NCI-H524 (cell line): ENCODE measurements at regions not wholly inside any gene's neighbourhood (a gene's known extent, or its start where the extent isn't known, plus 50 kb on each side); places are given as distances from the start of the nearest gene placed in this dataset.

Experiments used
- DNase-seq, 2 experiments: peaks; one replicate each; lab custom pipeline; 2025; lab: John Stamatoyannopoulos, UW

DNA sequence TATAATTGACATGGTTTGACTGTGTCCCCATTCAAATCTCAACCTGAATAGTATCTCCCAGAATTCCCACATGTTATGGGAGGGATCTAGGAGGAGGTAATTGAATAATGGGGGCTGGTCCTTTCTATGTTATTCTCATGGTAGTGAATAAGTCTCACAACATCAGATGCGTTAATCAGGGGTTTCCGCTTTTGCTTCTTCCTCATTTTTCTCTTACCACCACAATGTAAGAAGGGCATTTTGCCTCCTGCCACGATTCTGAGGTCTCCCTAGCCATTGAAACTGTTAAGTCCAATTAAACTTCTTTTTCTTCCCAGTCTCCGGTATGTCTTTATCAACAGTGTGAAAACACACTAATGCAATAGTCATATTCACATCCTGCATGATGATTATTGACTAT is 1073.3 kb upstream of the CDH2 start:
- DNase-seq, result no peak

DNA sequence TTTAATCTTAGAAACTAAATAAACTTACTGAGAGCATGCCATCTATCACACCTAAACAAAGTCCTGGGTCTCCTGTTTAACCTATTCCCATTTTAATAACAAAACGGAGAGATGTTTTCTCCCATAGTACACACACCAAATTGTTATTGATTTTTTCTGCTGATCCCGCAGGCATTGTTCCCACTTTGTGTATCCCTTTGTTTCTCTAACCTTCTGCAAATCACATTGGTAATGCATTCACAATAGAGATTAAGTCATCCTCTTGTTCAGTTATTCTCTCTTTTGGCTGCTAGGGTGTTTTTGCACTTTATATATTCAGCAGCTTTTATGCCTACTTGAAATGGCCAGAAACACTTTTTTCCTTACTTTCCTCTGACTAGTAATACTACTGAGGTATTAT is 1071.9 kb upstream of the CDH2 start:
- no peak for DNase-seq

- no peak for DNase-seq
These were observed 1064.3 kb upstream of the CDH2 start for GRCh38 chr18:29241199-29241598.

GRCh38 chr18:29234751-29235150 is 1057.8 kb upstream of the CDH2 start:
- no peak for DNase-seq

- no peak for DNase-seq
These were observed 1049.3 kb upstream of the CDH2 start for GRCh38 chr18:29226213-29226612.

GRCh38 chr18:29225351-29225750 is 1048.4 kb upstream of the CDH2 start:
- DNase-seq, result no peak

DNA sequence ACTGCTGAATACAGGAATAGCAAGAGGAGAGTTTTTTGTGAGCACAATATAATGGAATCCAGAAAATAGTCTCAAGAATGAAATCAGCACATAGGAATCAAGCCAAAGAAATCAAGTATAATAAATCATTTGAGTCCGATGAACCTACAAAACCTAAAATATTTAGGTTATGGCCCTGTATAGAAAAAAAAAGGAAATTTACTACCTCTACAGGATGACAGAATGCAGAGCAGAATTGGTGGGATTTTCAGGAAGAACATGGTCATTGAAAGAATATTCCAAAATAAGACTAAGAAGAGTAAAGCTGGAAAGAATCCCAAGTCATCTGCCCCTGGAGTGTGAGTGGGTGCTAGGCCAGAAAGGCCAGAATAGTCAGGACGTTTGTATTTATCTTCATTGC is 1041.2 kb upstream of the CDH2 start:
- DNase-seq, result no peak

GRCh38 chr18:29217124-29217915 is 1040.4 kb upstream of the CDH2 start:
- DNase-seq, result peak; percentile 55 to 75

DNA sequence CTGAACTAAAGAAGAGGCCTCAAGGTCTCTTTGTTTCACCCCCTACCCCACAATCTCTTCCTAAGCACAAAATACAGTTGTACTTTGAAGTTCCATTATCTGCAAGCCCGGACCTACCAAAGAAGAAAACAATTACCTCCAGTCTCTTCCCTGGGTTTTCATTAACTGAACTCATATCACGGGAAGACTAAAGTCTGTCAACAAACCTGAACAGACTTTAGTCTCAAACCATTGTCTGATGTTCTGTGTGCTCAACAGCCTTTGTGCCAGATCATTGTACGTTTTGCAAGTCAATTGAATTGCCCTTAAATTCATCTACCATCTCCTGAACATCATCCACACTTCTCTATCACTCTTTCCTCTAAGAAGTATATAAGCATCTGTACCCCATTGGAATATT is 1021.9 kb upstream of the CDH2 start:
- DNase-seq, result no peak

DNA sequence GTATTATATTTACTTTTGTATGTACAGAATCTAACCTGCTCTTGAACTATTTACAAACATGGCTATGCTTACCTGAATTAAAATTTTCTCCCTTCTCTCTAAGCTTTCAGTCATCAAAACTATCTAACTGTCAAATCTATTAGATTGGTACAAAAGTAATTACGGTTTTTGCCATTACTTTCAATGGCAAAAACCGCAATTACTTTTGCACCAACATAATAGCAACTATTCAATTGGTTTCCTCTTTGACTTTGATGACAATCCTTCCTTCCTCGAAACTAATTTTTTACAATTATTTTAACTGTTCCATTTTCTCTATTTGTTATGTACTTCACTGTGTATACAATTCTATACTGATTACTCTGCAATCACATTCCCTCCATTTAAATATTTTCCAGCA is 1019.4 kb upstream of the CDH2 start:
- DNase-seq, result no peak

DNA sequence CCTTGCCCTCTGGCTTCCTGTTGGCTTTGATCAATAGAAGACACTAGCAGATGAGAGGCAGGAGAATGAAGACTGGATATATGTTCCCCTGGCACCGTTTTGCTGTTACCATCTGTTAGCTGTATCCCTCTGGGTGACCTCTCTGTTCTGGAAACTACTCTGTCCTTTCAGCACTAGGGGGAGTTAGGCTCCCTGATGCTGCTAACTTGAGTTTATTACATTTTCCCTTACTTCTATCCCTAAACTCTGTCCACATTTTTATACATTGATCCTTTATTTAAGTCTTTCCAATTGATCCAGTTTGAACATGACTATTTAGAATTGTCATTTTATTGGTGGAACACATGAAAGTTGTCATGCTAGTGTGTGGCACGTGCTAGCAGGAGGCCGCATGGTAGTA is 1014.3 kb upstream of the CDH2 start:
- DNase-seq, result peak in 1 of 2 experiments; percentile 11

DNA sequence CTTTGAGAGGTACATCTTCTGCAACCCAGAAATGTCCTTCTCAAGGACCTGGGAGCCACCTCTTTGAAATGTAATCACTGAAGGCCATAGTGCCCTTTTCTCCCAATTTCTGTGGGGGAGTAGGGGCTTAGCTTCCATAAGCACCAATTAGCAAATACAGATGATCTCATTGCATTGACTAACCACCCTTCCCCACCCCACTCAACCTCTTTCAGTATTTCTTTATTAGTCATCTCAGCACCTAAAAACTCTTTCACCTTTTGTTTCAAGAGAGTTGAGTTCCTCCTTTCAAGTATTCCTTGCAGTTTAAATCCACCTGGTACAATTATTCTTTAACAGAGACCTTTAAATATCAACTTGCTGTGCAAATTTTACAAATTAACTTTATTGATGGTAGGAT is 1011.8 kb upstream of the CDH2 start:
- no peak for DNase-seq

GRCh38 chr18:29185801-29186200 is 1008.9 kb upstream of the CDH2 start:
- no peak for DNase-seq

- no peak for DNase-seq
These were observed 1007.7 kb upstream of the CDH2 start for GRCh38 chr18:29184654-29185053.

- DNase-seq, result no peak
These were observed 1004.4 kb upstream of the CDH2 start for GRCh38 chr18:29181151-29181901.

DNA sequence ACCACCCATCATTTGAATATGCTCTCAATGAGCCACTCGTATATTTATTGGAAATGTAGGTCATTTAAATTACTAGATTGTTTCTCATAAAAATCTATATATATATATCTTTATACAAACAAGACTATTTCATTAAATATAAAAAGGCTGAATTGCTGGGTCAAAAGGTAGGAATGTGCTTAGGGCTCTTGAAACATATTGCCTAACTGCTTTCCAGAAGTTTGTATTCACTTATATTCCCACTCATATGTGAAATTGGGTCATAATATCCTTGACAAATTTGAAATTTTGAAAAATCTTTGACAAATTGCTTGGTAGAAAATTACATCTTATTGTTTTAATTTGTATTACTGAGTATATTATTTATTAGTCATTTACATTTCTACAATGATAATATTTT is 999.8 kb upstream of the CDH2 start:
- DNase-seq, result no peak

GRCh38 chr18:29174891-29175290 is 998.0 kb upstream of the CDH2 start:
- no peak for DNase-seq

DNA sequence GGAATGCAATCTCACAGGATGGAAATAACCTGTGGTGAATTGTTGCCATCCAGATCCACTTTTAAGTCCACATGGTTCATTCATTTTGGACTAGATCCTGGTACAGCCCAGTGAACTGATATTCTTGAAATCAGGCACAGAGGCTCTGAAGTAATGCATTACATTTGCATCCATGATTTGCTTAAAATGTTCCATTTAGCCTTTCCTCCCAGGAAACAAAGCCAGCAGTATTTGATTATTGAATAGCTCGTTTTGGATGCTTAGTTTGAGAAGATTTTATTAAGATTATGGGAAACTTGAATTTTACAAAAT is 995.8 kb upstream of the CDH2 start:
- no peak for DNase-seq

DNA sequence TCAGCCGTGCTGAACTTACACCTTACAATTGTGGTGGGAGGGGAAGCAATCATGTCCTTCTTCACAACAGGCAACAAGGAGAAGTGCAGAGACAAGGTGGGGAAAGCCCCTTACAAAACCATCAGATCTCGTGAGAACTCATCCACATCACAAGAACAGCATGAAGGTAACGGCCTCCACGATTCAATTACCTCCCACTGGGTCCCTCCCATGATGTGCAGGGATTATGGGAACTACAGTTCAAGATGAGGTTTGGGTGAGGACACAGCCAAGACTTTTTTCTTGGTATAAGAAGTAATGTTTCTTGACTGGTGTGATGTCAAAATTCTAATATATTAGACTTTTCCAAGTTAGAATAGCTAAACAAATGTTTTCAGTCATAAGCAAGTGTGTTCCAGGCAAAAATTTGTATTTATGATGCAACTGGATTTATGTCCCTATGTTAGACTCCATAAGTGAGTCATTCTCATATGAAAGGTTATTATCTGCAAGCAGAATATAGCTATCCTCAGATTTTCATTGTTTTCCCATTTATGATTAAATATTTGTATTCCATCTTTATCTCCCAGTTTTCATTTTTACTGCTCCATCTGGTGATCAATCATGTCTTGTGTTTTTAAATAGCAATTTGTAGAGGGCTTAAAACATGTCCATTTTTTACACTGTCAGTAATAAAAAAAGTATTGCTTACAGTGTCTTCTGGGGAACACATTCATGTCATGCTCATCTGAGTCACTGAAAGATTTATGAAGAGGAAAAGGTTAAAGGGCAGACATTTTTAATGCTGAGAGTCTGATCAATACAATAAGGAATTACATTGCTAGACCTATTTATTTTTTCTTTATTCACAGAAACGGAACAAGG is 995.2 kb upstream of the CDH2 start:
- no peak for DNase-seq

DNA sequence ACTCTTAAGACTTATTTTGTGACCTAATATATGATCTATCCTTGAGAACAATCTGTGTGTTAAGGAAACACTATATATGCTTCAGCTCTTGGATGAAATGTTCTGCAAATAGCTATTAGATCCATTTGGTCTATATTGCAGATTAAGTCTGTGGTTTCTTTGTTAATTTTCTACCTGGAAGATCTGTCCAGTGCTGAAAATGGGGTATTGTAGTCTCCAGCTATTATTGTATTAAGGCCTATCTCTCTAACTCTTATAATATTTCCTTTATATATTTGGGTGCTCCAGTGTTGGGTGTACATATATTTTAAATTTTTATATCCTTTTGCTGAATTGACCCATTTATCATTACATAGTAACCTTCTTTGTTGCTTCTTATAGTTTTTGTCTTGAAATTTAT is 992.7 kb upstream of the CDH2 start:
- no peak for DNase-seq

DNA sequence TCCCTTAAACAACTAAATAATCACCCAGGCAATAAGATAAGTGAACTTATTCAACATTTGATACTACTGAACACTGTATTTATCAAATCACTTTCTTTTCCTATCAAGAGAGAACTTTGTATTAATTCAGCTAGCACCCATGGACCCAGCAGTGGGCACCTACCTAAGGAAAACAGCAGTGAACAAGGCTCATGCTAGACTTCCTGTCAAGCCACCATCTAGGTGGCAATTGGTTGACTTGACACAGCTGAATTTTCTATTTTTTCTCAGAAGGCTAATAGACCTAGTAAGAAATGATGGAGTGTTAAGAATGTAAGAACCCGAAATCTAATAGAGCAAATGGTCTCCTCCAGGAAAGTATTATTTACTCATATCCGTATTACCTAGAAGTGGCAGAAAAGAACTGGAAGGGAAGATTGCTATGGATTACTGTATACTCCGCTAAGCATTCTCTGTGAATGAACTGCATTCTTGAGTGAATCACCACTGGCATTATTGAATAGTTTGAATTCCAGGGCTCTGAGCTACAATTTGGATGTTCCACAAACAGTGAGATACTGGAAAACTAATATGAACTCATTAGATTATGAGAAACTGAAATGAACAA is 988.2 kb upstream of the CDH2 start:
- DNase-seq, result no peak

DNA sequence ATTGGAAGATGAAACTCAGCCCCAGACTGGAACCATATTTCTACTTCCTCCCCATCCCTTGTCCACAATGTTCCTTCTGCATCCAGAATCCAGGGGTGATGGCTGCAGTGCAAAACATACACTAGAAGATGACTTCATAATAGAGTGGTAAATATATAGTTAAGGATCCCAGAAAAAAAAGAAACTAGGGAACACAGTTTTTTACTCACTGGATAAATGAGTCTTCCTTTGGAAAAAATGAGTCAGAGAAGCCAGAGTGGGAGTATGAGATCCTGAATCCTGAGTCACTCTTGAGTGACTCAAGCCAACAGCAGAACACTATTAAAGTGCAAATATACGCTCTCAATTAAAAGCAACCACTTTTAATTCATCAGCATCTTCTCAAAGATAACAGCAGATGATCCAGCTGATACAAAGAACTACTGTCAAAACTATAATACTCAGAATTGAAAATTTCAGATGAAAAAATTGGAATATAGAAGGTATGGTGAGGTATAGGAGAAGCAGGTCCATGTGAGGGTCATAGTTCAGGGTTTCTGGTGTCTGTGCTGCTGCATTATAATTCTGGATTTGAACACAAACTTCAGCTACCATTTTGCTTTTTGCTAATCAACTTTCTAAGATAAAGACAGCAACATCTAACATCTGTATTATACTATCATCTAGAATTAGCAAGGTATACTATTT is 987.2 kb upstream of the CDH2 start:
- DNase-seq, result no peak
